SK-N-SH (cell line): ENCODE measurements at regions not wholly inside any gene's neighbourhood (a gene's known extent, or its start where the extent isn't known, plus 50 kb on each side); places are given as distances from the start of the nearest gene placed in this dataset.
A peak's percentile ranks its signal among the peaks of the same experiment; 100 is the strongest.

Experiments used
- CTCF ChIA-PET: fragments of 300-600, 350-600 bp; formaldehyde crosslinking; extraction: SDS; loops from one replicate; lab custom pipeline; 2021; lab: Yijun Ruan, JAX
- POLR2A ChIA-PET: fragments of 350-600 bp; sonication (Branson Sonifier 250); formaldehyde crosslinking; extraction: SDS; loops from one replicate; lab custom pipeline; 2020; ENCODE audit warnings: antibody characterized with exemption, inconsistent platforms; lab: Yijun Ruan, JAX
- DNase-seq: peaks from one replicate; pipeline ENCODE4 v3.0.0; 2012
- H2AFZ ChIP-seq: fragments of 200-600 bp; sonication (generic); 2 replicates; pipeline ENCODE4 v1.8.1; 2016; ENCODE audit warnings: antibody characterized with exemption, mild to moderate bottlenecking, low read depth
- H3F3A ChIP-seq: fragments of 200-600 bp; sonication (generic); replicated peaks from 2 replicates; pipeline ENCODE3; 2016; ENCODE audit warnings: antibody characterized with exemption, mild to moderate bottlenecking; ENCODE audit not compliant: insufficient read depth
- H3K27ac ChIP-seq, 2 experiments: fragments of 200-500 bp in 1 of 2; fragments of 200-600 bp in 1 of 2; sonication (Bioruptor generic) in 1 of 2; sonication (generic), shearing (Covaris generic) in 1 of 2; 2 replicates each; pipeline versions ENCODE4 v1.5.1 to v1.6.1; 2014 to 2016; ENCODE audit warnings: low read depth in 2 of 2, inconsistent platforms in 1 of 2, low read length in 1 of 2, mild to moderate bottlenecking in 1 of 2, mixed read lengths in 1 of 2
- H3K27me3 ChIP-seq: fragments of 200-600 bp; sonication (generic), shearing (Covaris generic); 2 replicates; pipeline ENCODE4 v1.6.1; 2016; ENCODE audit warnings: mixed run types; ENCODE audit not compliant: insufficient read depth
- H3K36me3 ChIP-seq, 2 experiments: fragments of 200-500 bp in 1 of 2; fragments of 200-600 bp in 1 of 2; sonication (Bioruptor generic) in 1 of 2; sonication (generic) in 1 of 2; replicated peaks in 1 of 2; 2 replicates each; pipeline versions ENCODE3 to v1.5.1; 2014 to 2016; ENCODE audit warnings: low read length in 1 of 2, mild to moderate bottlenecking in 1 of 2; ENCODE audit not compliant: insufficient read depth in 2 of 2, control insufficient read depth in 1 of 2
- H3K4me1 ChIP-seq, 2 experiments: fragments of 200-500 bp in 1 of 2; fragments of 200-600 bp in 1 of 2; sonication (Bioruptor generic) in 1 of 2; sonication (generic), shearing (Covaris generic) in 1 of 2; 2 replicates each; pipeline versions ENCODE4 v1.5.1 to v1.6.1; 2014 to 2016; ENCODE audit warnings: low read depth in 1 of 2, low read length in 1 of 2, mixed run types in 1 of 2; ENCODE audit not compliant: insufficient read depth in 2 of 2, control insufficient read depth in 1 of 2
- H3K4me2 ChIP-seq: fragments of 200-600 bp; sonication (generic), shearing (Covaris generic); 2 replicates; pipeline ENCODE4 v1.6.1; 2017; ENCODE audit warnings: mixed run types
- H3K4me3 ChIP-seq, 2 experiments: fragments of 200-500 bp in 1 of 2; fragments of 200-600 bp in 1 of 2; sonication (Bioruptor generic) in 1 of 2; sonication (generic), shearing (Covaris generic) in 1 of 2; 2 replicates each; pipeline versions ENCODE4 v1.5.1 to v1.8.1; 2014 to 2016; ENCODE audit warnings: low read depth in 2 of 2, inconsistent platforms in 1 of 2, low read length in 1 of 2, mild to moderate bottlenecking in 1 of 2, mixed read lengths in 1 of 2, moderate library complexity in 1 of 2
- H3K79me2 ChIP-seq: fragments of 200-600 bp; sonication (generic); 2 replicates; pipeline ENCODE4 v1.8.1; 2017; ENCODE audit warnings: mild to moderate bottlenecking; ENCODE audit not compliant: insufficient read depth
- H3K9ac ChIP-seq: fragments of 200-600 bp; sonication (generic); 2 replicates; pipeline ENCODE4 v1.6.1; 2017; ENCODE audit warnings: mixed run types
- H3K9me2 ChIP-seq: fragments of 200-600 bp; sonication (generic); 2 replicates; pipeline ENCODE4 v1.6.1; 2017; ENCODE audit warnings: mixed run types
- H3K9me3 ChIP-seq: fragments of 200-600 bp; sonication (generic); 2 replicates; pipeline ENCODE4 v1.6.1; 2017; ENCODE audit warnings: mixed run types, mild to moderate bottlenecking, moderate library complexity
- H4K20me1 ChIP-seq: fragments of 200-600 bp; sonication (generic); 2 replicates; pipeline ENCODE4 v1.6.1; 2017; ENCODE audit warnings: mild to moderate bottlenecking, mixed run types; ENCODE audit not compliant: insufficient read depth
- CHD2 ChIP-seq: fragments of 150-350 bp; IDR thresholded peaks from 2 replicates; pipeline ENCODE4 v1.6.1; 2018; ENCODE audit warnings: low read length; ENCODE audit not compliant: partially characterized antibody
- ELF1 ChIP-seq: IDR thresholded peaks from 2 replicates; pipeline ENCODE4 v1.4.0; 2012
- EZH2phosphoT487 ChIP-seq: fragments of 200-600 bp; sonication (generic); IDR thresholded peaks from 2 replicates; pipeline ENCODE4 v1.6.1; 2017; ENCODE audit warnings: low read depth, mixed run types, mild to moderate bottlenecking, antibody characterized with exemption, moderate library complexity, borderline replicate concordance
- FOSL2 ChIP-seq: IDR thresholded peaks from 2 replicates; pipeline ENCODE4 v1.4.0; 2012; ENCODE audit warnings: low read depth, mild to moderate bottlenecking, moderate library complexity, borderline replicate concordance
- JUND ChIP-seq: IDR thresholded peaks from 2 replicates; pipeline ENCODE4 v1.4.0; 2012
- MXI1 ChIP-seq: IDR thresholded peaks from 2 replicates; pipeline ENCODE4 v1.6.1; 2012; ENCODE audit warnings: mild to moderate bottlenecking, low read depth, low read length, improper control_type of control experiment
- RXRA ChIP-seq: IDR thresholded peaks from 2 replicates; pipeline ENCODE4 v1.4.0; 2012; ENCODE audit warnings: low read depth, mild to moderate bottlenecking, borderline replicate concordance
- SIN3A ChIP-seq: IDR thresholded peaks from 2 replicates; pipeline ENCODE4 v1.6.1; 2012; ENCODE audit warnings: low read depth, mild to moderate bottlenecking, low read length, moderate library complexity, borderline replicate concordance
- SMC3 ChIP-seq: IDR thresholded peaks from 2 replicates; pipeline ENCODE4 v1.6.1; 2012; ENCODE audit warnings: low read depth, low read length, improper control_type of control experiment
- TAF1 ChIP-seq: IDR thresholded peaks from 2 replicates; pipeline ENCODE4 v1.6.1; 2012; ENCODE audit warnings: low read depth, mild to moderate bottlenecking, low read length, moderate library complexity, borderline replicate concordance
- TCF12 ChIP-seq: IDR thresholded peaks from 2 replicates; pipeline ENCODE4 v1.4.0; 2012
- YY1 ChIP-seq: IDR thresholded peaks from 2 replicates; pipeline ENCODE4 v1.4.0; 2012; ENCODE audit warnings: low read depth, mild to moderate bottlenecking
- WGBS: methylation state at CpG from one replicate; pipeline ENCODE4 v1.1.6; 2017; ENCODE audit warnings: low lambda C conversion rate; 5-methylcytosine and 5-hydroxymethylcytosine counted together
- TF ChIP-seq, protein P1 (sequence below): IDR thresholded peaks from 2 replicates; pipeline ENCODE4; 2012
- TF ChIP-seq, protein P2 (sequence below): IDR thresholded peaks from 2 replicates; pipeline ENCODE4 v1.4.0; 2012; ENCODE audit warnings: low read depth
- TF ChIP-seq, protein P3 (sequence below): IDR thresholded peaks from 2 replicates; pipeline ENCODE4 v1.4.0; 2012; ENCODE audit warnings: low read depth, borderline replicate concordance

DNA sequence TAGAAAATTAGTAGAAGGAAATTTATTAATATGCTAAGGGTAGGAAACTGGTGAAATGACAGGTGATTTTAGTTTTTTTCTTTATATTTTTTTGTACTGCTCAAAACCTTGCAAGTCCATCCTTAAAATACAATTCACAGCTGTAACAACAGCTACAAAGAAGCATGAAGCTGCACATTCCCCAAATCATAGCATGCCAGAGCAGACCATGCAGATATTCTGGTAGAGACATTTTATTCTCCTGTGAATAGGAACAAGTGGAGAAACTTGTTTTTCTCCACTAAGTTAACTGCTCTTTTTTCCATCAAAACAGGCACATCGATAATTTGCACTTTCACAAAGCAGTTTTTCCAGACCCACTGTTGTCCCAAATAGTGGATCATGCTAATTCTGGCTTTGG is 1125.7 kb downstream of the BRINP3 start:
- WGBS, result 63% methylated on average over 1 of the region's 1 CpG

DNA sequence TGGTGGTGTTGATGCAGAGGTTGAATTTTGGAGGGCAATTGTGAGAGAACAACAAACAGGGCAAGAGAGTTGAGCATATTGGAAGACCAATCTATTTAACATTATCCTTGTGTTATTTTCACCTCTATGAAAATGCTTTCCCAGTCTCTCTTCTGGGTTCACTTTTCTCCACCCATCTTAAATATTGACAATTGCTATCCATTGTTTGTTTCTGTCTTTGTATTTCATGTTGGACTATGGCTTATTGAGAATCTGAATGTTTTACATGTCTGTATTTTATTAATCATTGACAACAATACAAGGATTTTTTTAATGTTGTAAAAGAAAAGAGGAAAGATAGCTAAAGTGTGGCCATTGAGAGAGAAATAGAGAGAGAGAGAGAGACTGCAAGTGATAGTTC is 1121.5 kb downstream of the BRINP3 start:
- Histone ChIP-seq H4K20me1 (no peaks in the 10 kb centered on the region), H3K27me3 (no peaks in the 10 kb centered on the region), H3K9me3 (no peaks in the 10 kb centered on the region), H3K4me1 (no peaks in the 10 kb centered on the region; a peak in 1 of 4 replicates), H3K4me2 (no peak overlapping the region), H2AFZ (no peak overlapping the region), H3K9ac (no peak overlapping the region), H3K79me2 (no peaks in the 10 kb centered on the region), H3K27ac (no peak overlapping the region), H3F3A (no peaks in the 10 kb centered on the region), H3K36me3 (no peaks in the 10 kb centered on the region), H3K4me3 (no peak overlapping the region), H3K9me2 (no peaks in the 10 kb centered on the region)
- ChIA-PET POLR2A (no interaction called here), CTCF (no interaction called here)
- TF ChIP-seq ELF1 (no peak), JUND (no peak)
- TF ChIP-seq, protein P1, sequence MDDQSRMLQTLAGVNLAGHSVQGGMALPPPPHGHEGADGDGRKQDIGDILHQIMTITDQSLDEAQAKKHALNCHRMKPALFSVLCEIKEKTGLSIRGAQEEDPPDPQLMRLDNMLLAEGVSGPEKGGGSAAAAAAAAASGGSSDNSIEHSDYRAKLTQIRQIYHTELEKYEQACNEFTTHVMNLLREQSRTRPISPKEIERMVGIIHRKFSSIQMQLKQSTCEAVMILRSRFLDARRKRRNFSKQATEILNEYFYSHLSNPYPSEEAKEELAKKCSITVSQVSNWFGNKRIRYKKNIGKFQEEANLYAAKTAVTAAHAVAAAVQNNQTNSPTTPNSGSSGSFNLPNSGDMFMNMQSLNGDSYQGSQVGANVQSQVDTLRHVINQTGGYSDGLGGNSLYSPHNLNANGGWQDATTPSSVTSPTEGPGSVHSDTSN, result no peak
- no peak for DNase-seq

More for the DNA sequence above, 1125.7 kb downstream of the BRINP3 start:
- DNase-seq, result no peak
- no peak overlapping the region for H3K4me3 ChIP-seq
- no peak overlapping the region for H3K27ac ChIP-seq
- H3K27me3 ChIP-seq, result no peaks in the 10 kb centered on the region
- no peak overlapping the region for H2AFZ ChIP-seq
- H3K4me1 ChIP-seq, result no peaks in the 10 kb centered on the region; a peak in 1 of 4 replicates
- H3K36me3 ChIP-seq, result no peaks in the 10 kb centered on the region
- POLR2A ChIA-PET, result no interaction called here
- H3F3A ChIP-seq, result no peaks in the 10 kb centered on the region
- H3K9me2 ChIP-seq, result no peaks in the 10 kb centered on the region
- no peaks in the 10 kb centered on the region for H4K20me1 ChIP-seq
- CTCF ChIA-PET, result no interaction called here
- no peaks in the 10 kb centered on the region for H3K79me2 ChIP-seq
- H3K4me2 ChIP-seq, result no peak overlapping the region
- H3K9me3 ChIP-seq, result no peaks in the 10 kb centered on the region
- TF ChIP-seq, protein P1, result no peak
- no peak for TF ChIP-seq TAF1
- TF ChIP-seq YY1, result no peak
- TF ChIP-seq, protein P2, sequence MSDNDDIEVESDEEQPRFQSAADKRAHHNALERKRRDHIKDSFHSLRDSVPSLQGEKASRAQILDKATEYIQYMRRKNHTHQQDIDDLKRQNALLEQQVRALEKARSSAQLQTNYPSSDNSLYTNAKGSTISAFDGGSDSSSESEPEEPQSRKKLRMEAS, result no peak
- no peak for TF ChIP-seq FOSL2
- TF ChIP-seq CHD2, result no peak
- no peak overlapping the region for H3K9ac ChIP-seq

DNA sequence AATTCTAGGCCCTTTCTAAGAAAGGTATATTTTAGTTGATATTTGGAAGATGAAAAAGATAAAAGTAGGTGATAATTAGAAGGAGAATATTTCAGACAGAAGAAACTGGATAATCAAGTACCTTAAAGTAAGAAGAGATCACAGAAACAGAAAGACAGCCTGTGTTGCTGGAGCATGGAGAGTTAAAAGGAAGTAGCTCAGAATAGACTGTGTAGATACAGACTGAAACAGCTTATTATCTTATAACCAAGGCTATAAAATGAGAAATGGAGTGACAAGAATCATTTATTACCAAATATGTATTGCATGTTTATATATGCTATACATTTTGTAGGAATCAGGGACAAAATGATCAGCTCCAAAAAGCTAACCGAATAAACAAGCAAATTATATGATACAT is 1120.3 kb downstream of the BRINP3 start:
- H2AFZ ChIP-seq, result peak overlapping the region; percentile 73; the same call in 1 of the 2 replicates
- ChIA-PET CTCF (no interaction called here), POLR2A (no interaction called here)
- H3K79me2 ChIP-seq, result no peaks in the 10 kb centered on the region
- no peaks in the 10 kb centered on the region for H3K9me3 ChIP-seq
- no peak overlapping the region for H3K4me3 ChIP-seq
- H3K9ac ChIP-seq, result no peak overlapping the region
- DNase-seq, result no peak
- no peaks in the 10 kb centered on the region; a peak in 1 of 4 replicates for H3K4me1 ChIP-seq
- WGBS, result 100% methylated on average over 1 of the region's 1 CpG
- H3F3A ChIP-seq, result no peaks in the 10 kb centered on the region
- no peaks in the 10 kb centered on the region for H3K27me3 ChIP-seq
- H3K36me3 ChIP-seq, result no peaks in the 10 kb centered on the region
- H3K9me2 ChIP-seq, result no peaks in the 10 kb centered on the region; the same call in 1 of the 2 replicates
- H3K4me2 ChIP-seq, result no peak overlapping the region
- no peaks in the 10 kb centered on the region for H4K20me1 ChIP-seq
- H3K27ac ChIP-seq, result no peak overlapping the region
- no peak for TF ChIP-seq EZH2phosphoT487
- no peak for TF ChIP-seq YY1
- TF ChIP-seq, protein P1, result no peak
- no peak for TF ChIP-seq SIN3A
- TF ChIP-seq MXI1, result no peak
- TF ChIP-seq RXRA, result no peak
- TF ChIP-seq, protein P2, result no peak
- no peak for TF ChIP-seq SMC3
- TF ChIP-seq, protein P3, sequence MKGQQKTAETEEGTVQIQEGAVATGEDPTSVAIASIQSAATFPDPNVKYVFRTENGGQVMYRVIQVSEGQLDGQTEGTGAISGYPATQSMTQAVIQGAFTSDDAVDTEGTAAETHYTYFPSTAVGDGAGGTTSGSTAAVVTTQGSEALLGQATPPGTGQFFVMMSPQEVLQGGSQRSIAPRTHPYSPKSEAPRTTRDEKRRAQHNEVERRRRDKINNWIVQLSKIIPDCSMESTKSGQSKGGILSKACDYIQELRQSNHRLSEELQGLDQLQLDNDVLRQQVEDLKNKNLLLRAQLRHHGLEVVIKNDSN, result no peak
- TF ChIP-seq TCF12, result no peak
